Mesenchymal stem cell (in vitro differentiated cells and primary cell): ENCODE measurements at regions not wholly inside any gene's neighbourhood (a gene's known extent, or its start where the extent isn't known, plus 50 kb on each side); places are given as distances from the start of the nearest gene placed in this dataset.
A peak's percentile ranks its signal among the peaks of the same experiment; 100 is the strongest.

Source experiments
- DNase-seq: peaks from one replicate; pipeline ENCODE4 v3.0.0-alpha.2; 2013
- H2AFZ ChIP-seq: one replicate; pipeline ENCODE4 v1.6.1; 2013; ENCODE audit warnings: low read depth, mild to moderate bottlenecking, control low read depth, inconsistent platforms, low read length, moderate library complexity
- H2AK5ac ChIP-seq: 2 replicates; pipeline ENCODE4 v1.6.1; 2013; ENCODE audit warnings: low read length, moderate library complexity, mild to moderate bottlenecking, inconsistent platforms; ENCODE audit not compliant: severe bottlenecking
- H2BK120ac ChIP-seq: one replicate; pipeline ENCODE4 v1.6.1; 2013; ENCODE audit warnings: low read depth, mild to moderate bottlenecking, inconsistent platforms, low read length, moderate library complexity
- H2BK12ac ChIP-seq, 2 experiments: one replicate each; pipeline ENCODE4 v1.6.1; 2013; ENCODE audit warnings: inconsistent platforms in 2 of 2, low read length in 2 of 2, mild to moderate bottlenecking in 2 of 2, moderate library complexity in 2 of 2, control low read depth in 1 of 2
- H2BK15ac ChIP-seq: one replicate; pipeline ENCODE4 v1.6.1; 2013; ENCODE audit warnings: mild to moderate bottlenecking, low read depth, inconsistent platforms; ENCODE audit not compliant: poor library complexity, severe bottlenecking
- H2BK5ac ChIP-seq: 2 replicates; pipeline ENCODE4 v1.6.1; 2013; ENCODE audit warnings: low read depth, mild to moderate bottlenecking, low read length, control low read depth, inconsistent platforms; ENCODE audit not compliant: poor library complexity, severe bottlenecking
- H3K14ac ChIP-seq, 2 experiments: one replicate each; pipeline ENCODE4 v1.6.1; 2013; ENCODE audit warnings: inconsistent platforms in 2 of 2, low read length in 2 of 2, control low read depth in 1 of 2, mild to moderate bottlenecking in 1 of 2, moderate library complexity in 1 of 2
- H3K18ac ChIP-seq, 2 experiments: one replicate each; pipeline ENCODE4 v1.6.1; 2013; ENCODE audit warnings: inconsistent platforms in 2 of 2, low read length in 2 of 2, control low read depth in 1 of 2, low read depth in 1 of 2, mild to moderate bottlenecking in 1 of 2
- H3K23ac ChIP-seq, 2 experiments: one replicate each; pipeline ENCODE4 v1.6.1; 2013; ENCODE audit warnings: inconsistent platforms in 2 of 2, low read length in 2 of 2, mild to moderate bottlenecking in 2 of 2, moderate library complexity in 2 of 2, control low read depth in 1 of 2
- H3K27ac ChIP-seq: 2 replicates; pipeline ENCODE4 v1.5.1; 2013; ENCODE audit warnings: mild to moderate bottlenecking, moderate library complexity, low read length, control low read depth, inconsistent platforms; ENCODE audit not compliant: poor library complexity, severe bottlenecking
- H3K27me3 ChIP-seq, 2 experiments: 2 replicates each; pipeline versions ENCODE4 v1.6.1 to v1.7.0; 2013; ENCODE audit warnings: low read length in 2 of 2, mild to moderate bottlenecking in 2 of 2, moderate library complexity in 2 of 2, control low read depth in 1 of 2, inconsistent platforms in 1 of 2; ENCODE audit not compliant: control insufficient read depth in 1 of 2, insufficient read depth in 1 of 2
- H3K36me3 ChIP-seq, 2 experiments: 2 replicates each; pipeline versions ENCODE4 v1.6.1 to v1.7.0; 2013; ENCODE audit warnings: low read length in 2 of 2, control low read depth in 1 of 2, inconsistent platforms in 1 of 2, low read depth in 1 of 2, mild to moderate bottlenecking in 1 of 2; ENCODE audit not compliant: insufficient read depth in 2 of 2, control insufficient read depth in 1 of 2
- H3K4ac ChIP-seq, 2 experiments: one replicate each; pipeline ENCODE4 v1.6.1; 2013; ENCODE audit warnings: inconsistent platforms in 2 of 2, low read length in 2 of 2, mild to moderate bottlenecking in 2 of 2, moderate library complexity in 2 of 2, control low read depth in 1 of 2, low read depth in 1 of 2
- H3K4me1 ChIP-seq: 2 replicates; pipeline ENCODE4 v1.6.1; 2013; ENCODE audit warnings: low read depth, low read length, control low read depth; ENCODE audit not compliant: control insufficient read depth, insufficient read depth
- H3K4me2 ChIP-seq: 2 replicates; pipeline ENCODE4 v1.6.1; 2013; ENCODE audit warnings: low read length, mild to moderate bottlenecking, inconsistent platforms; ENCODE audit not compliant: poor library complexity, severe bottlenecking
- H3K4me3 ChIP-seq, 2 experiments: 2 replicates each; pipeline versions ENCODE4 v1.5.1 to v1.7.0; 2013; ENCODE audit warnings: low read length in 2 of 2, mild to moderate bottlenecking in 2 of 2, control low read depth in 1 of 2, low read depth in 1 of 2; ENCODE audit not compliant: insufficient read depth in 1 of 2
- H3K79me1 ChIP-seq: replicated peaks from 2 replicates; pipeline ENCODE4 v1.6.1; 2013; ENCODE audit warnings: mild to moderate bottlenecking, control low read depth, low read length, inconsistent platforms; ENCODE audit not compliant: poor library complexity, severe bottlenecking
- H3K9ac ChIP-seq: 2 replicates; pipeline ENCODE4 v1.7.0; 2013; ENCODE audit warnings: mild to moderate bottlenecking, low read length, moderate library complexity
- H3K9me3 ChIP-seq: 2 replicates; pipeline ENCODE4 v1.7.0; 2013; ENCODE audit warnings: mild to moderate bottlenecking, low read length; ENCODE audit not compliant: control insufficient read depth
- H4K8ac ChIP-seq: one replicate; pipeline ENCODE4 v1.6.1; 2013; ENCODE audit warnings: inconsistent platforms, mild to moderate bottlenecking, low read length, moderate library complexity
- H4K91ac ChIP-seq: one replicate; pipeline ENCODE4 v1.6.1; 2013; ENCODE audit warnings: mild to moderate bottlenecking, low read length, inconsistent platforms
- WGBS: methylation state at CpG from one replicate; pipeline ENCODE4 v1.1.7; 2013; ENCODE audit warnings: mixed read lengths; 5-methylcytosine and 5-hydroxymethylcytosine counted together

GRCh38 chr2:230657462-230657861 lies 55.2 kb upstream of the CAB39 start:
- Histone ChIP-seq H2BK12ac (no peak overlapping the region), H2BK5ac (no peak overlapping the region)
- WGBS = 95% methylated on average over 12 of the region's 12 CpGs

GRCh38 chr2:230657906-230658305 lies 54.7 kb upstream of the CAB39 start:
- no peak overlapping the region for H2AK5ac ChIP-seq
- peaks cover 6% of the 10 kb centered on the region for H3K4me1 ChIP-seq
- H4K8ac ChIP-seq = no peak overlapping the region
- no peak overlapping the region for H3K18ac ChIP-seq
- no peaks in the 10 kb centered on the region for H3K36me3 ChIP-seq
- H2BK15ac ChIP-seq = no peak overlapping the region
- no peak overlapping the region for H3K23ac ChIP-seq
- H3K9me3 ChIP-seq = no peaks in the 10 kb centered on the region
- no peak overlapping the region for H3K4ac ChIP-seq
- WGBS = 96% methylated on average over 10 of the region's 10 CpGs
- no peak overlapping the region for H2BK5ac ChIP-seq
- no peak overlapping the region for H3K27ac ChIP-seq
- no peak overlapping the region for H3K9ac ChIP-seq
- no peak overlapping the region for H4K91ac ChIP-seq
- H3K27me3 ChIP-seq = peaks cover 0 to 3% of the 10 kb centered on the region in 2 experiments
- H2BK12ac ChIP-seq = no peak overlapping the region
- H2BK120ac ChIP-seq = no peak overlapping the region
- no peaks in the 10 kb centered on the region for H3K79me1 ChIP-seq
- no peak overlapping the region for H3K4me3 ChIP-seq
- no peak overlapping the region for H2AFZ ChIP-seq
- no peak for DNase-seq
- H3K14ac ChIP-seq = no peak overlapping the region
- no peak overlapping the region for H3K4me2 ChIP-seq

More at GRCh38 chr2:230657462-230657861, 55.2 kb upstream of the CAB39 start:
- H3K36me3 ChIP-seq = no peaks in the 10 kb centered on the region
- H3K79me1 ChIP-seq = no peaks in the 10 kb centered on the region
- no peak overlapping the region for H2BK15ac ChIP-seq
- H4K91ac ChIP-seq = peak overlapping the region; percentile 76
- no peak overlapping the region for H3K27ac ChIP-seq
- no peak overlapping the region for H4K8ac ChIP-seq
- H2BK120ac ChIP-seq = no peak overlapping the region
- H2AK5ac ChIP-seq = no peak overlapping the region
- DNase-seq = no peak
- no peaks in the 10 kb centered on the region for H3K9me3 ChIP-seq
- no peak overlapping the region for H2AFZ ChIP-seq
- no peak overlapping the region for H3K4ac ChIP-seq
- peaks cover 6% of the 10 kb centered on the region for H3K4me1 ChIP-seq
- peaks cover 0 to 3% of the 10 kb centered on the region in 2 experiments for H3K27me3 ChIP-seq
- no peak overlapping the region for H3K4me3 ChIP-seq
- H3K23ac ChIP-seq = no peak overlapping the region
- H3K4me2 ChIP-seq = no peak overlapping the region
- no peak overlapping the region for H3K14ac ChIP-seq
- H3K18ac ChIP-seq = no peak overlapping the region
- no peak overlapping the region for H3K9ac ChIP-seq

- Histone ChIP-seq H3K9me3 (no peaks in the 10 kb centered on the region), H3K18ac (no peak overlapping the region), H4K8ac (no peak overlapping the region), H2BK12ac (no peak overlapping the region), H3K4ac (no peak overlapping the region), H2AK5ac (no peak overlapping the region), H3K4me2 (no peak overlapping the region), H2BK120ac (no peak overlapping the region), H4K91ac (no peak overlapping the region), H3K36me3 (no peaks in the 10 kb centered on the region), H3K23ac (no peak overlapping the region), H3K79me1 (no peaks in the 10 kb centered on the region), H3K9ac (no peak overlapping the region), H3K4me1 (peaks cover 6% of the 10 kb centered on the region), H2BK5ac (no peak overlapping the region), H3K27me3 (peaks cover 0 to 3% of the 10 kb centered on the region in 2 experiments), H3K27ac (no peak overlapping the region), H3K4me3 (no peak overlapping the region), H3K14ac (no peak overlapping the region), H2AFZ (no peak overlapping the region), H2BK15ac (no peak overlapping the region)
- 83% methylated on average over 1 of the region's 1 CpG for WGBS
- DNase-seq = no peak
Observed at GRCh38 chr2:230658577-230658876, 54.1 kb upstream of the CAB39 start.

DNA sequence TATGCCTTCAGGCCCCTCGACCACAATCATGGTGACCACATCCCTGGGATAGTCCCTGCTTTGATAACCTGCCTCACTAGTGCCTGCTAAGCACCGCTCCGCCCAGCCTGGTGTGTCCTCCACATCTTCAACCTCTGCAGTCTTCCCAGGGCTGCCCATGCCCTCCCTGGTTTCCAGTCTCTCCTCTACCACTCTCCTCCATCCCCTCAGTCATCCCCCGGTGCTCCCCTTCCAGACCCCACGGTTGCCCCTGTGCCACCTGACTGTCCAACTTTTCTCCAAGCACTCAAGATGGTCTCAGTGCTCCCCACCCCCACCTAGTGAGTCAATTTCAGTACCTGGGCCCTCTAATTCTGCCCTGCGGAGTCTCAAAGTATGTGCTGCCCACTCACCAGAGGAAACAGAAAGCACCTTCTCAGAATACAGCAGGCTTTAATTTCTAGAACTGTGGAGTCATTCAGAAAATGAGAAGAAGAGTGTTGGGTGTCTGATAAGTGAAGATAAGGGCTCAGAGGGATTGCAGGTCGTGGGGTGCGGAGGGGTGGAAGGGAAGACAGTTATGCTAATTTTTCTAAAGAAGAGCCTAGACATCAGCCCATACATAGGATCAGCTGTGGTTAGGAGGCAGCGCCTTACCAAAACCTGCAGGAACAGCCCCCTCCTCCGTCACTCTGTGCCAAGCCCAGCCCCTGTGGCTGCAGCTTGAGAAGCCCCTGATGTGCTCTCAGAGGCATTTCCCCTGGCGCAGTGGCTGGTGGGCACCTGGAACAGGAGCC lies 53.6 kb upstream of the CAB39 start:
- no peaks in the 10 kb centered on the region for H3K36me3 ChIP-seq
- H2BK12ac ChIP-seq = no peak overlapping the region
- H3K27ac ChIP-seq = no peak overlapping the region
- H3K4me1 ChIP-seq = peaks cover 5% of the 10 kb centered on the region
- WGBS = 92% methylated on average over 8 of the region's 11 CpGs
- no peaks in the 10 kb centered on the region for H3K9me3 ChIP-seq
- no peak overlapping the region for H3K14ac ChIP-seq
- no peak overlapping the region for H2AK5ac ChIP-seq
- no peak overlapping the region for H3K4me3 ChIP-seq
- H3K23ac ChIP-seq = no peak overlapping the region
- H3K9ac ChIP-seq = no peak overlapping the region
- no peak overlapping the region for H3K18ac ChIP-seq
- H2BK15ac ChIP-seq = no peak overlapping the region
- H3K79me1 ChIP-seq = no peaks in the 10 kb centered on the region
- no peak overlapping the region for H4K8ac ChIP-seq
- no peak overlapping the region for H4K91ac ChIP-seq
- no peak overlapping the region for H2BK120ac ChIP-seq
- peaks cover 0 to 3% of the 10 kb centered on the region in 2 experiments for H3K27me3 ChIP-seq
- no peak for DNase-seq
- H3K4ac ChIP-seq = no peak overlapping the region
- no peak overlapping the region for H2AFZ ChIP-seq
- H2BK5ac ChIP-seq = no peak overlapping the region
- H3K4me2 ChIP-seq = no peak overlapping the region
